ENCODE measurements at regions not wholly inside any gene's neighbourhood (a gene's known extent, or its start where the extent isn't known, plus 50 kb on each side); places are given as distances from the start of the nearest gene placed in this dataset.
"Not testable (repeated sequence)": the region's sequence is repeated elsewhere in the genome, so short reads cannot be mapped to it uniquely, and the experiment has no call there.

DNA sequence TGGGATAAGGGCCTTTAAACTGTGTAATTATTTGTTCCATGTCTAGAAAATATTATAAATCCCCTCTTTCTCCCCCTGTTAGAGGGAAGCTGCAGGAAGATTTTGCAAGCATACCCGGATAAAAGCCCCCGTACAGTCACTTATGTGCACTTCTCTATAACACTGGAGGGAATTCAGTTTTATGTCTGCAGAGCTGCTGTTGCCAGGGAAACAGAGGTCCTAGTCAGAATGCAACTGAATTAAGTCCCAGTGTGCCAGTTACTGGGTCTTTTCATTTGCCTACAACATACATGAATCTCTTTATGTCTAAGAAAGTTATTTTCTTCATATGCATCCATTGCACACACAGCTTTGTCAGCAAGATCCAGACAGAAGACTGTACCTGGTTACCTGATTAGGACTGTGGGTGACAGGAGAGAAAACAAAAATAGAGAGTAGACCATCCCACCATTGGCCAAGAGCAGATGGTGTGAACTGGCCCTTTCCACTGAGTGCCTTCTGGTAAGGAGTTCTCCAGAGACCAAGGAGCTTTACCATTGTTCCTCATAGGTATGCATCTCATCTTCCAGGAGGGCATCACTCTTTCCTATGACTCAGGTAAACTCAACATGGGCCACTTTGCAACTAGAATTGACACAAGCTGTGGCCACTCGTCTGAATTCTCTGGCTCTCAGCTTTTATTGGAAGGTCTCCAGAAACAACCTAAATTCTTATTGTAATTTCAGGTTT is 180.8 kb upstream of the PHACTR1 start:
- no peaks in the 10 kb centered on the region for H3K36me3 ChIP-seq (ENCODE audit: low read length)
- H3K27ac ChIP-seq (ENCODE audit: low read depth, low read length) = no peak overlapping the region
- no peak overlapping the region for H2AFZ ChIP-seq (ENCODE audit: low read depth, low read length, severe bottlenecking)
- no peaks in the 10 kb centered on the region for H3F3A ChIP-seq (ENCODE audit: insufficient read depth)
- TF ChIP-seq EZH2phosphoT487 (conservative IDR thresholded peaks at IDR 0.05; ENCODE audit: low read length) = no peak
- TF ChIP-seq, protein P1, sequence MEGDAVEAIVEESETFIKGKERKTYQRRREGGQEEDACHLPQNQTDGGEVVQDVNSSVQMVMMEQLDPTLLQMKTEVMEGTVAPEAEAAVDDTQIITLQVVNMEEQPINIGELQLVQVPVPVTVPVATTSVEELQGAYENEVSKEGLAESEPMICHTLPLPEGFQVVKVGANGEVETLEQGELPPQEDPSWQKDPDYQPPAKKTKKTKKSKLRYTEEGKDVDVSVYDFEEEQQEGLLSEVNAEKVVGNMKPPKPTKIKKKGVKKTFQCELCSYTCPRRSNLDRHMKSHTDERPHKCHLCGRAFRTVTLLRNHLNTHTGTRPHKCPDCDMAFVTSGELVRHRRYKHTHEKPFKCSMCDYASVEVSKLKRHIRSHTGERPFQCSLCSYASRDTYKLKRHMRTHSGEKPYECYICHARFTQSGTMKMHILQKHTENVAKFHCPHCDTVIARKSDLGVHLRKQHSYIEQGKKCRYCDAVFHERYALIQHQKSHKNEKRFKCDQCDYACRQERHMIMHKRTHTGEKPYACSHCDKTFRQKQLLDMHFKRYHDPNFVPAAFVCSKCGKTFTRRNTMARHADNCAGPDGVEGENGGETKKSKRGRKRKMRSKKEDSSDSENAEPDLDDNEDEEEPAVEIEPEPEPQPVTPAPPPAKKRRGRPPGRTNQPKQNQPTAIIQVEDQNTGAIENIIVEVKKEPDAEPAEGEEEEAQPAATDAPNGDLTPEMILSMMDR (IDR thresholded peaks at IDR 0.05; ENCODE audit: insufficient read depth, low read length, poor library complexity, severe bottlenecking) = no peak
- no peaks in the 10 kb centered on the region for H3K27me3 ChIP-seq (ENCODE audit: low read length)
- H3K9me3 ChIP-seq (ENCODE audit: insufficient read depth, low read length) = no peaks in the 10 kb centered on the region
- H3K79me2 ChIP-seq (ENCODE audit: insufficient read depth, low read length) = no peaks in the 10 kb centered on the region
- no peaks in the 10 kb centered on the region for H3K9me2 ChIP-seq (replicated peaks; ENCODE audit: insufficient read depth, low read length)
- H4K20me1 ChIP-seq (ENCODE audit: low read depth, low read length) = no peaks in the 10 kb centered on the region
- no peak overlapping the region for H3K4me3 ChIP-seq (ENCODE audit: insufficient read depth, low read length, poor library complexity, severe bottlenecking)
- no peak overlapping the region for H3K9ac ChIP-seq (ENCODE audit: low read length)
- no peak overlapping the region for H3K4me2 ChIP-seq (ENCODE audit: low read depth, low read length, poor library complexity, severe bottlenecking)

DNA sequence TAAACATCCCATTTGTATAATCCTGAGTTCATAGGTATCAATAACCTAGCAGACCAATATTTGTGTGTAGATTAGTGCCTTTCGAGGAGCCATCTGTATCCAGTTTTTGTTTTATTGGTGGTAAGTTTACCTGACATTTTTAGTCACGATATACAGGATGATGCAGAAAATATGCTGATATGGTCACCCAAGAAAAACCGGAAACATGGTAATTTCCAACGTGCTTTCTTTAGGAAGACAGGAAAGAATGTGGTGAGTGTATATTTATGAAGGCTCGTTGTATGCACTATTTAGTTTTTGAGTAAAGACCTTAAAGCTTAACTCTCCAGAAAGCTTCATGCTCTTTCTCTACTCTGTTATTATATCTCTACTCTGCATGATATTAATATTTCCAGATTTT is 180.2 kb upstream of the PHACTR1 start:
- TF ChIP-seq, protein P1 (IDR thresholded peaks at IDR 0.05; ENCODE audit: insufficient read depth, low read length, poor library complexity, severe bottlenecking) = no peak
- Histone ChIP-seq H3F3A (ENCODE audit: insufficient read depth) (no peaks in the 10 kb centered on the region), H3K4me2 (ENCODE audit: low read depth, low read length, poor library complexity, severe bottlenecking) (no peak overlapping the region), H3K9me2 (replicated peaks; ENCODE audit: insufficient read depth, low read length) (no peaks in the 10 kb centered on the region), H3K79me2 (ENCODE audit: insufficient read depth, low read length) (no peaks in the 10 kb centered on the region), H4K20me1 (ENCODE audit: low read depth, low read length) (no peaks in the 10 kb centered on the region), H3K9ac (ENCODE audit: low read length) (no peak overlapping the region), H3K27ac (ENCODE audit: low read depth, low read length) (no peak overlapping the region), H3K36me3 (ENCODE audit: low read length) (no peaks in the 10 kb centered on the region), H3K9me3 (ENCODE audit: insufficient read depth, low read length) (no peaks in the 10 kb centered on the region), H2AFZ (ENCODE audit: low read depth, low read length, severe bottlenecking) (no peak overlapping the region), H3K27me3 (ENCODE audit: low read length) (no peaks in the 10 kb centered on the region), H3K4me3 (ENCODE audit: insufficient read depth, low read length, poor library complexity, severe bottlenecking) (no peak overlapping the region)

DNA sequence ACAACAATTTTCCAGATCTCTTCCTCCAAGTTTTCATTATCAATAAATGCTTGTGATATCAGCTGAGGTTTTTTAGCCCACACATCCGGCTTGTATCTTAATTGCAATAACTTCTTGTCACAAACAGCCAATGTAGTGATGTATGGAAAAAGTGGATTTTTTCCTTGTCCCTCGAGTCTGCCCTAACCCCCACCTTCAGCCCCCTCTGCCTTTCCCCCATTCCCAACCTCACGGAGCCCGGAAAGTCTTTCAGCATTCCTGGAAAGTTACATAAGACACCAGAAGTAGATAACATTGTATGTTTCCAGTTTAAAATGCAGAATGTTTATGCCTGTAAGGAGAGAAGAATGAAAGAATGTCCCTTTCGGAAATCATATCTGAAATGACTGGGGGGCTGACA is 179.2 kb upstream of the PHACTR1 start:
- Histone ChIP-seq H3K79me2 (ENCODE audit: insufficient read depth, low read length) (no peaks in the 10 kb centered on the region), H3F3A (ENCODE audit: insufficient read depth) (no peaks in the 10 kb centered on the region), H3K27ac (ENCODE audit: low read depth, low read length) (no peak overlapping the region), H3K4me3 (ENCODE audit: insufficient read depth, low read length, poor library complexity, severe bottlenecking) (no peak overlapping the region), H4K20me1 (ENCODE audit: low read depth, low read length) (no peaks in the 10 kb centered on the region), H3K9me2 (replicated peaks; ENCODE audit: insufficient read depth, low read length) (no peaks in the 10 kb centered on the region), H3K4me2 (ENCODE audit: low read depth, low read length, poor library complexity, severe bottlenecking) (no peak overlapping the region), H3K27me3 (ENCODE audit: low read length) (no peaks in the 10 kb centered on the region), H2AFZ (ENCODE audit: low read depth, low read length, severe bottlenecking) (no peak overlapping the region), H3K9me3 (ENCODE audit: insufficient read depth, low read length) (no peaks in the 10 kb centered on the region), H3K36me3 (ENCODE audit: low read length) (no peaks in the 10 kb centered on the region), H3K9ac (ENCODE audit: low read length) (no peak overlapping the region)
- no peak for TF ChIP-seq EZH2phosphoT487 (conservative IDR thresholded peaks at IDR 0.05; ENCODE audit: low read length)

DNA sequence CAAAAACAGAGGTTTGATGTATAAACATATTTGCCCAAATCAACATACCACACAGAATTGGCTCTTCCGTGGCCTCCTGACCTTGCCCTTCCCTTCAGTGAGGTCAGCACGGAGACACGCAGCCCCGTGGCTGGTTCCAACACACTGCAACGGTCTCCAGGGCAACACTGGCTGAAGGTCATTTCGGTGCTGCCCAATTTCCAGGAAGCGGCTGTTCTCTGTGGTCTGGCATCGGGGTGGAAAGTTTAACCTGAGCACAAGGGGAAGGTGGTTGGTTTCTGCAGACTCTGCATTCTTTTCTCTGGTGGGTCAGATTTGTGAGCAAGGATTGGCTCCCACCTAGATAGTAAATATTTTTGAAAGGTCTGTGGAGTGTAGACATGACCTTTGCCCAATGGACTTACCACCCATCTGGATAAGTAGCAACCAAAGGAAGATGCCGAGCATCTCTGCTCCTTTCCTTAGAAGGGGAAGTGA is 177.6 kb upstream of the PHACTR1 start:
- no peaks in the 10 kb centered on the region for H3K27me3 ChIP-seq (ENCODE audit: low read length)
- H4K20me1 ChIP-seq (ENCODE audit: low read depth, low read length) = no peaks in the 10 kb centered on the region
- H3F3A ChIP-seq (ENCODE audit: insufficient read depth) = no peaks in the 10 kb centered on the region
- H3K9ac ChIP-seq (ENCODE audit: low read length) = no peak overlapping the region
- H3K27ac ChIP-seq (ENCODE audit: low read depth, low read length) = no peak overlapping the region
- H3K4me2 ChIP-seq (ENCODE audit: low read depth, low read length, poor library complexity, severe bottlenecking) = no peak overlapping the region
- no peaks in the 10 kb centered on the region for H3K79me2 ChIP-seq (ENCODE audit: insufficient read depth, low read length)
- TF ChIP-seq EZH2phosphoT487 (conservative IDR thresholded peaks at IDR 0.05; ENCODE audit: low read length) = no peak
- TF ChIP-seq, protein P1 (IDR thresholded peaks at IDR 0.05; ENCODE audit: insufficient read depth, low read length, poor library complexity, severe bottlenecking) = no peak
- no peaks in the 10 kb centered on the region for H3K9me3 ChIP-seq (ENCODE audit: insufficient read depth, low read length)
- H3K36me3 ChIP-seq (ENCODE audit: low read length) = no peaks in the 10 kb centered on the region
- no peaks in the 10 kb centered on the region for H3K9me2 ChIP-seq (replicated peaks; ENCODE audit: insufficient read depth, low read length)
- H2AFZ ChIP-seq (ENCODE audit: low read depth, low read length, severe bottlenecking) = no peak overlapping the region
- H3K4me3 ChIP-seq (ENCODE audit: insufficient read depth, low read length, poor library complexity, severe bottlenecking) = no peak overlapping the region

DNA sequence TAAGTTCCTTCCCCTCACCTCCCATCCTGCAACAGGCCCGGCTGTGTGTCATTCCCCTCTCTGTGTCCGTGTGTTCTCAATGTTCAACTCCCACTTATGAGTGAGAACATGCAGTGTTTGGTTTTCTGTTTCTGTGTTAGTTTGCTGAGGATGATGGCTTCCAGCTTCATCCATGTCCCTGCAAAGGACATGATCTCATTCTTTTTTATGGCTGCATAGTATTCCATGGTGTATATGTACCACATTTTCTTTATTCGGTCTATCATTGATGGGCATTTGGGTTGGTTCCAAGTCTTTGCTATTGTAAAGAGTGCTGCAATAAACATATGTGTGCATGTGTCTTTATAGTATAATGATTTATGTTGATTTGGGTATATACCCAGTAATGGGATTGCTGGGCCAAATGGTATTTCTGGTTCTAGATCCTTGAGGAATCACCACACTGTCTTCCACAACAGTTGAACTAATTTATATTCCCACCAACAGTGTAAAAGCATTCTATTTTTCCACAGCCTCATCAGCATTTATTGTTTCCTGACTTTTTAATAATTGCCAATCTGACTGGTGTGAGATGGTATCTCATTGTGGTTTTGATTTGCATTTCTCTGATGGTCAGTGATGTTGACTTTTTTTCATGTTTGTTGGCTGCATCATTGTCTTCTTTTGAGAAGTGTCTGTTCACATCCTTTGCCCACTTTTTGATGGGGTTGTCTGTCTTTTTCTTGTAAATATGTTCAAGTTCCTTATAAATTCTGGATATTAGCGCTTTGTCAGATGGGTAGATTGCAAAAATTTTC is 174.1 kb upstream of the PHACTR1 start:
- not testable (repeated sequence) for H3K4me2 ChIP-seq (ENCODE audit: low read depth, low read length, poor library complexity, severe bottlenecking); H4K20me1 ChIP-seq (ENCODE audit: low read depth, low read length); H3K9ac ChIP-seq (ENCODE audit: low read length); H3F3A ChIP-seq (ENCODE audit: insufficient read depth); H3K79me2 ChIP-seq (ENCODE audit: insufficient read depth, low read length); H3K9me2 ChIP-seq (replicated peaks; ENCODE audit: insufficient read depth, low read length); H3K27ac ChIP-seq (ENCODE audit: low read depth, low read length); H3K9me3 ChIP-seq (ENCODE audit: insufficient read depth, low read length); H3K4me3 ChIP-seq (ENCODE audit: insufficient read depth, low read length, poor library complexity, severe bottlenecking); H3K27me3 ChIP-seq (ENCODE audit: low read length); H3K36me3 ChIP-seq (ENCODE audit: low read length); H2AFZ ChIP-seq (ENCODE audit: low read depth, low read length, severe bottlenecking)
